ENCODE measurements at regions not wholly inside any gene's neighbourhood (a gene's known extent, or its start where the extent isn't known, plus 50 kb on each side); places are given as distances from the start of the nearest gene placed in this dataset.

DNA sequence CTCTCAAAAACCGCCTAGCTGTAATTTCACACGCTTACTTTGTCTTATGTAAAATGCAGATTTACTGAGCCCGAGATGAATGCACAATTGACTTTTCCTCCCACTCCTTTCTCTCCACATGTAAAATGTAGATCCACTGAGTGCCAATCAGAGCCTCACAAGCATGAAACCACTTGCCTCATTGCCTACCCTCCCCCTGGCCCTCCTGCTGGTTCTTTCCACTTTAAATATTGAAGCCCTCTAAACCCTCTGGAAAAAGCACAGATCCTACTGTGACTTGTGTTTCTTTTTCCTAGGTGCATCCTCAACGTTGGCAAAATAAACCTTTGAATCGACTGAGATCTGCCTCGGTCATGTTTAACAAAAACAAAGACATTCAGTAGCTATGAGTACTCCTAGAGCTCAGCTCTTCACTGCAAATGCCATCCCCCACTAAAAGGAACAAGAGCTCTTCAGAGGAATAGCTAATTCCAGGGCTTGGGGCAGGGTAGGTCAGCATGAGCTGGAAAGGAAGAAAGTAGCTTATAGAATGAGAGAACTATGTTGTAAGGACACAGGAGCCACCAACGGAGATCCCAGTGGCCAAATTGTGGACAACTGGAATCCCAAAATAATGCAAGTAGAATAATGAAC lies 365.5 kb upstream of the RUNX1 start:
- TF ChIP-seq FOXM1 (IDR thresholded peaks at IDR 0.05; ENCODE audit: borderline replicate concordance, low read depth) (no peak), USF1 (IDR thresholded peaks at IDR 0.05) (no peak), EGR1 (IDR thresholded peaks at IDR 0.05) (no peak)

GRCh38 chr21:35414056-35414455 lies 365.0 kb upstream of the RUNX1 start:
- no peak for TF ChIP-seq USF1 (IDR thresholded peaks at IDR 0.05)
- no peak for TF ChIP-seq EP300 (IDR thresholded peaks at IDR 0.05; ENCODE audit: borderline replicate concordance)
- TF ChIP-seq CREB1 (IDR thresholded peaks at IDR 0.05; ENCODE audit: low read depth): no peak
- TF ChIP-seq, protein P1, sequence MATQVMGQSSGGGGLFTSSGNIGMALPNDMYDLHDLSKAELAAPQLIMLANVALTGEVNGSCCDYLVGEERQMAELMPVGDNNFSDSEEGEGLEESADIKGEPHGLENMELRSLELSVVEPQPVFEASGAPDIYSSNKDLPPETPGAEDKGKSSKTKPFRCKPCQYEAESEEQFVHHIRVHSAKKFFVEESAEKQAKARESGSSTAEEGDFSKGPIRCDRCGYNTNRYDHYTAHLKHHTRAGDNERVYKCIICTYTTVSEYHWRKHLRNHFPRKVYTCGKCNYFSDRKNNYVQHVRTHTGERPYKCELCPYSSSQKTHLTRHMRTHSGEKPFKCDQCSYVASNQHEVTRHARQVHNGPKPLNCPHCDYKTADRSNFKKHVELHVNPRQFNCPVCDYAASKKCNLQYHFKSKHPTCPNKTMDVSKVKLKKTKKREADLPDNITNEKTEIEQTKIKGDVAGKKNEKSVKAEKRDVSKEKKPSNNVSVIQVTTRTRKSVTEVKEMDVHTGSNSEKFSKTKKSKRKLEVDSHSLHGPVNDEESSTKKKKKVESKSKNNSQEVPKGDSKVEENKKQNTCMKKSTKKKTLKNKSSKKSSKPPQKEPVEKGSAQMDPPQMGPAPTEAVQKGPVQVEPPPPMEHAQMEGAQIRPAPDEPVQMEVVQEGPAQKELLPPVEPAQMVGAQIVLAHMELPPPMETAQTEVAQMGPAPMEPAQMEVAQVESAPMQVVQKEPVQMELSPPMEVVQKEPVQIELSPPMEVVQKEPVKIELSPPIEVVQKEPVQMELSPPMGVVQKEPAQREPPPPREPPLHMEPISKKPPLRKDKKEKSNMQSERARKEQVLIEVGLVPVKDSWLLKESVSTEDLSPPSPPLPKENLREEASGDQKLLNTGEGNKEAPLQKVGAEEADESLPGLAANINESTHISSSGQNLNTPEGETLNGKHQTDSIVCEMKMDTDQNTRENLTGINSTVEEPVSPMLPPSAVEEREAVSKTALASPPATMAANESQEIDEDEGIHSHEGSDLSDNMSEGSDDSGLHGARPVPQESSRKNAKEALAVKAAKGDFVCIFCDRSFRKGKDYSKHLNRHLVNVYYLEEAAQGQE (IDR thresholded peaks at IDR 0.05; ENCODE audit: low read depth): no peak
- TF ChIP-seq RAD21 (IDR thresholded peaks at IDR 0.05; ENCODE audit: low read depth): no peak
- TF ChIP-seq EGR1 (IDR thresholded peaks at IDR 0.05): no peak
- no peak for TF ChIP-seq TAF1 (IDR thresholded peaks at IDR 0.05; ENCODE audit: low read depth)
- TF ChIP-seq MAX (IDR thresholded peaks at IDR 0.05): no peak
- TF ChIP-seq NFIC (IDR thresholded peaks at IDR 0.05): no peak
- no peak for TF ChIP-seq TEAD4 (IDR thresholded peaks at IDR 0.05)
- no peak for TF ChIP-seq TCF12 (IDR thresholded peaks at IDR 0.05; ENCODE audit: low read depth)

DNA sequence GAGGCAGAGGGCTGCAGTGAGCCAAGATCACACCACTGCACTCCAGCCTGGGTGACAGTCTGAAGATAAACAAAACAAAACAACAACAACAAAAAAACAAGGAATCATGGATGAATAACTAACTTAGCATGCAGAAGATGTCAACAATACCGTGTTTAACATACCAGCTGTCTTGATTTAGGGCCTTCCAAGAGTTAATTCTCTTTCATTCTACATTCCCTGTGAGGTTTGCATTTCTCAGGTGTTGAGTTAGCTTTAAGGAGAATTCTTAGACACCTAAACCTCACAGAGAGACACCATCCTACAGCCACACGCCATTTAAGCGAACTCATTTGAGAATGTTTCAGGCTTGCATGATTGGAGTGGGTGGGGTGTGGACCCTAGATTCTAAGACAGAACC lies 363.1 kb upstream of the RUNX1 start:
- TF ChIP-seq FOXM1 (IDR thresholded peaks at IDR 0.05; ENCODE audit: borderline replicate concordance, low read depth) (no peak), RAD21 (IDR thresholded peaks at IDR 0.05; ENCODE audit: low read depth) (no peak), USF1 (IDR thresholded peaks at IDR 0.05) (no peak), NFIC (IDR thresholded peaks at IDR 0.05) (no peak), ZBTB7A (IDR thresholded peaks at IDR 0.05; ENCODE audit: low read depth) (no peak), MAX (IDR thresholded peaks at IDR 0.05) (no peak), YY1 (IDR thresholded peaks at IDR 0.05; ENCODE audit: low read depth) (no peak), EP300 (IDR thresholded peaks at IDR 0.05; ENCODE audit: borderline replicate concordance) (no peak), EGR1 (IDR thresholded peaks at IDR 0.05) (no peak), CEBPB (IDR thresholded peaks at IDR 0.05) (no peak), CREB1 (IDR thresholded peaks at IDR 0.05; ENCODE audit: low read depth) (no peak), TEAD4 (IDR thresholded peaks at IDR 0.05) (no peak), TAF1 (IDR thresholded peaks at IDR 0.05; ENCODE audit: low read depth) (no peak), TCF12 (IDR thresholded peaks at IDR 0.05; ENCODE audit: low read depth) (no peak)
- TF ChIP-seq, protein P1 (IDR thresholded peaks at IDR 0.05; ENCODE audit: low read depth): no peak

DNA sequence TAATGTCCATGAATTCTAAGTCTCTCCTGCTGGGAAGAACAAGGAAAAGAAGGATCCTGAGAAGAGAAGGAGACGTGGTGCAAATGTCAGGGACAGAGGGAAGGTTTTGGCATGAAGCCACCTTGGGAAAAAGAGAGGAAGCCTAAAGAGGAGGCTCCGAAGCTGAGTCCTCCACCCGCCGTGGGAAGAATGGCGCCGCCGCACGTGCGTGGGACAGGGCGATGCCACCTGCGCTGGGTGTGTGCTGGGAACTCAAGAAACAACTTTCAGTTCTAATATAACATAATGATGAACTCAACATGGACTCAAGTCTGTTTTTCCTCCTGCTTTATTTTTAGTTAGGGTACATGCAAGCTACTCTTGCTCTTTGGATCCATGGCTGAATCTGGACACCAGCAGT lies 362.3 kb upstream of the RUNX1 start:
- TF ChIP-seq NFIC (IDR thresholded peaks at IDR 0.05) (no peak), TCF12 (IDR thresholded peaks at IDR 0.05; ENCODE audit: low read depth) (no peak)

DNA sequence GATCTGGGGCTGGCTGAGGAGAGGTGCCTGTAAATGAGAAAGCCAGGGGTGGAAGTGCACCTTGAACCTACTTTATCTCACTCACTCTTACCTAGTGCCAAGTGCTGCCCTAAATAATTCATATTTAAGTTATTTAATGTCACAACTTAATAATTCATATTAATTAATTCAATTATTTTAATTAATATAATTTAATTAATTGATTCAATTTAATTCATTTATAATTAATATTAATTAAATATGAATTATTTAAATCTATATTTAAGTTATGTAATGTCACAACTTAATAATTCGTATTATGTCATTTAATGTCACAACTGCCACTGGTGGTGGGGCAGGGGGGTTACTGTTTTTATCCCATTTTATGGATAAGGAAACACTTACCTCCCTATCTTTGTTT lies 361.6 kb upstream of the RUNX1 start:
- TF ChIP-seq FOXM1 (IDR thresholded peaks at IDR 0.05; ENCODE audit: borderline replicate concordance, low read depth) (no peak), NFIC (IDR thresholded peaks at IDR 0.05) (no peak), YY1 (IDR thresholded peaks at IDR 0.05; ENCODE audit: low read depth) (no peak), CREB1 (IDR thresholded peaks at IDR 0.05; ENCODE audit: low read depth) (no peak)

DNA sequence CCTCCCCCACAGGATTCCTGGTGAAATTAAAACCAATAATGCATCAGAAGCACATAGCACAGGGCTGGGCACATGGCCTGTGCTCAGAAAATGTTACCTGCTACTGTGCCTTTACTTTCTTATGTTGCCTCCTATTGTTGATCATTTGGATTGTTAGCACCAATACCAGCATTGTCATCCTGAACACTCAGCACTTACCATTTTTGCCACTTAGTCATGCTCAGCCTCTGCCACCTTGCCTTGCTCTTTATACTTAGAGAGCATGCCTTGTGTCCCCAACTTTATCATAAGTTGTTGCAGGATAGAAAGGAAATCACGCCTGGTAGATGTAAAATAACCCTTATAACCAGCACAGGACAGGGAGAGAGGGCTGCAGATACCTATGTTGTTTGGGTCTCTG lies 361.0 kb upstream of the RUNX1 start:
- TF ChIP-seq CREB1 (IDR thresholded peaks at IDR 0.05; ENCODE audit: low read depth) (no peak), YY1 (IDR thresholded peaks at IDR 0.05; ENCODE audit: low read depth) (no peak), USF1 (IDR thresholded peaks at IDR 0.05) (no peak), EGR1 (IDR thresholded peaks at IDR 0.05) (no peak)
- TF ChIP-seq, protein P1 (IDR thresholded peaks at IDR 0.05; ENCODE audit: low read depth): no peak

Measured in Ishikawa (cell line).